Astrocyte of the hippocampus (primary cell): ENCODE measurements at regions not wholly inside any gene's neighbourhood (a gene's known extent, or its start where the extent isn't known, plus 50 kb on each side); places are given as distances from the start of the nearest gene placed in this dataset.
"Not testable (repeated sequence)": the region's sequence is repeated elsewhere in the genome, so short reads cannot be mapped to it uniquely, and the experiment has no call there.

Experiments
- DNase-seq: peaks from one replicate; pipeline ENCODE4 v3.0.0; 2011; ENCODE audit warnings: low read depth, low spot score

DNA sequence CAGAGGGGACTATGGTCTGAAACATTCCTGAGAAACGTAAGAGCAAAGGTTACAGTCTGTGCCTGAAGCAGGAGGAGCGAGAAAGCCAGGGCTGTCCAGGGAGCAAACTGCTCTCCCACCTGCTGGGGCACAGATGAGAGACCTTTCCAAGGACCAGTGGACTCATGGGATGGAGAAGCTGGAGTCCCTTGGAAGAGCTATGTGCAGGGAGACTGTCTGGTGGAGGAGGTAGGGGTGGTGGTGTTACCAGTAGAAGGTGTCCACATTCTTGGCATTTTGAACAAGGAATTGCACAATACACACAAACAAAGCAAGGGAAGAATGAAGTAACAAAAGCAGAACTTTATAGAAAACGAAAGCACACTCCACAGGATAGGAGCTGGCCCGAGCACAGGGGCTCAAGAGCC lies 97.9 kb upstream of the CYRIA start:
- peak; percentile 8 for DNase-seq

DNA sequence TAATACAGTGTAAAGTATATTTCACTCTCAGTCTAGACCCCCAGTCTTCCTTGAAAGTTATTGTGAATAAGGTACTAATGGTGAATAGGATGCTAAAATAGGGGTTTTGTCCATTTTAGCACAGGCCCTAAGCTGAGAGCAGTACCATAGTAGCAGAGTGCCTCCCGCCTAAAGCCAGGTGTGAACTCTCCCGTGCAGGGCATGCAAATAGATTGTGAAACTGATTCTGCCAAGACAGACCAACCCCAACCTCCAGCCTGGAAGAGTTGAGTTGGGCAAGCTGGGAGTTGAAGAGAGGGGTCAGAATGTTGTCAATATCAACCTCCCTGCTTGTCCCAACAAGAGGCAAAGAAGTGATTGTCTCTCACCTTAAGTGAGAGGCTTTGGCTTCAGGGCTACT lies 97.4 kb upstream of the CYRIA start:
- DNase-seq, result no peak

DNA sequence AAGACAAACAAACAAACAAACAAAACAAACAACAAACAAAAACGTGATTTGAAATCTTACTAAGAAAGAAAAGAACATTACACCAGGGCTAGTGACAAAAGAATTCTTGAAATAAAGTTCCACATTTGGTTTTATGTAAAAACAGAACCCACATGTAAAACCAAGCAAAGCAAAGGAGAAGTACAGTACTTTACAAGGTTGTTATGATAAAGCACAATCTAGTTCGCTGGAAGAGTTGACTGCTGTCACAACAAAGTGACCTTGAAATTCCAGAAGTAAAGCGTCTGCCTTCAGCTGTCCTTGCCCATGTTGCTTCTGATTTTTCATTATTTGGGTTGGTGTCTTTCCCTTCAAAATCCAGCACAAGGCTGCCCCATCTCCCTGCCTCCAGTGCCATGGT lies 94.8 kb upstream of the CYRIA start:
- no peak for DNase-seq

DNA sequence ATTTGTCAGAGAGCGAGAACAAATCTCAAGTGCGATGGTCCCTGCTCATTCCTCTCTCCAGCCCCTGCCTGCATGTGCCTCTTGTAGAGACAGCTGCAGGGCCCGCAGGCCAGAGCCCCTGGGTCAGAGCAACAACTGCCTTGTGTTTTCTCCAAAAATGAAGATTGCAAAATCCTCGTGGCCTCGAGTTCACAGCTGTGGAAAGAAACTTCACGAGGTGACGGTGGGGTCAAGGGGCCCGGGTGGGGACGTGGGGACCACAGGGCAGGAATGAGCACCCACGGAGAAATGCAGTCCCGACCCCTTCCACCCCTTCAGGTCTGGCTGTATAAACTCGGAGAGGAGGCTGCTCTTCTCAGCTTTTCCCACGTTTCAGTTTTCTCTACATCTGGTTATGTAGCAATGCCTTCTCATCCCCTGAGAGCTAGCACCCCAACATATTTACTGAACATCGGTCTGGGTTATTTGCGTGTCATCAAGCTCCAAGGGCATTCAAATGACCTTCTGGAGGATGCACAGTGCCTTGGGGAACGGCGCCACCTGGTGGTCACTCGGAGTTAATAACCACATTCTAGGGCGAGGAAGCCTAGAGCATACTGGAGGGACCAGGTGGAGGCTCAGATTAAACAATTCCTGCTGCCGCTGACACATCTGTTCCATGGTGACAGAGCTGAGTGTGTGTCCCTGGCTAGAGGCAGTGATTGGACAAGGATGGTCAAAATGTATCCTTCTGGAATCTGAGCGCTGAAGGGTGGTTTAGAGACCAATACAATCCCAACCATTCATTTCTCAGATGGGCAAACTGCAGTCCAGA lies 91.4 kb upstream of the CYRIA start:
- peak; percentile 82 for DNase-seq

DNA sequence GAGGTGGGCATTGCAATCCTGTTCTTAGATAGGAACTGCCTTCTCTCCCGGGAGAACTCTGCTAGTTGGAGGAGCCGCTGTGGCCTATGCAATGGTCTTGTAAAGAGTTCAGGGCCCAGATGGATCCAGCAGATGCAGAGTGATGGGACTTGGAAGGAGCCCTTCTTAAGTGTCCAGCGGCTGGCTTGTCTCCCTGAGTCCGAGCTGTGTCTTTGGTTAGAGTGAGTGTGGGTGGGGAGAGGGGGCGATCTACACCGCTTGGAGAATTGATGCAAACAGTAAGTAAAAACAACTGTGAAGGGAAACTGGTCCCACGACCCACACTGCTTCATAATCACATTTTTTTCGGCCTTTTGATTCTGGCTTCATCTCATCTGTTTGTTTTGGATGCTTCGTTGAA lies 89.8 kb upstream of the CYRIA start:
- DNase-seq, result no peak

DNA sequence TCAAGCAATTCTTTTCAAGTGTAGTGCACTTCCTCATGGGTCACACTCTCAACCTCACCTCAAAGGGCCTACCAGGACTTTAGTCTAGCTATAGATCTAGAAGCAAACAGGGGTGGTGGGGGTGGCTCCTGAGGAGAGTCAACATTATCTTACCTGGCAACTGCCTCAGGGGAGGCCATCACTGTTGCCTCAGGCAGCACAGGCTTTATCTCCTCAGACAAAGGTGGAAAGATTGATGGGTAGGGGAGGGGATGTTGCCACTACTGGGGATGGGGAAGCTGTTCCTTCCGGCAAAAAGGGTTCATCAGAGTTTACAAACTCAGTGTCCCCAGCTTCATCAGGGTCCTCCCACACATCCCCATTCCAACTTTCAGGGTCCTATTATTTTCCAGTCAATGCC lies 87.4 kb upstream of the CYRIA start:
- DNase-seq, result not testable (repeated sequence)

DNA sequence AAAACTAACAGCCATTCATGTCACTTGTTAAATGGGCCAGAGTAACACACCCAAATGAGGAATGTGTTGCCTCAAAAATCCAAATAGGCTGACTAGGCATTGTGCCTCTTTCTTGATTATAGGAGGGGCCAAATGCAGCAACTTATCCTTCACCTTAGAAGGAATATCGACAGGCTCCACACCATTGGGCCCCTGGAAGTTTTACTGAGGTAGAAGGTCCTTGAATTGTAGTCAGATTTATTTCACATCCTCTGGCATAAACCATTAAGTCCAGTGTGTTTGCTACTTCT lies 85.2 kb upstream of the CYRIA start:
- DNase-seq, result not testable (repeated sequence)

DNA sequence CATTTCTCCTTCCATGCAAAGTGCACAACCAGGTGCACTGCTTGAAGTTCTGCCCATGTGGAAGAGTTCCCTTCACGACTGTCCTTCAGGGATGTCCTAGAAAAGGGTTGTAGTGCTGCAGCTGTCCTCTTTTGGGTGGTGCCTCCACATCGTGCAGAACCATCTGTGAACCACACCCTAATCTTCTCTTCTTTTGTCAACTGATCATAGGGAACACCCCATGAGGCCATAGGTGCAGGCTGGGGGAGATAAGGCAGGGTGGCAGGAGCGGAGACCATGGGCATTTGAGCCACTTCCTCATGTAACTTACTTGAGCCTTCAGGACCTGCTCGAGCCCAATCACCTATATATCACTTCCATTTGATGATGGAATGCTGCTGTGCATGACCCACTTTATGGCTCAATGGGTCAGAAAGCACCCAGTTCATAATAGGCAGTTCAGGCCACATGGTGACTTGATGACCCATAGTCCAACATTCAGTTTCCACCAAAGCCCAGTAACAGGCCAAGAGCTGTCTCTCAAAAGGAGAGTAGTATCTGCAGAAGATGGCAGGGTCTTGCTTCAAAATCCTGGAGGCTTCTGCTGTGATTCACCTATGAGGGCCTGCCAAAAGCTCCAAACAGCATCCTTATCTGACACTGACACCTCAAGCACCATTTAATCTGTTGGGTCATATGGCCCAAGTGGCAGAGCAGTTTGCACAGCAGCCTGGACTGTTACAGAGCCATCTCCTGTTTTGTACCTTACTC lies 84.7 kb upstream of the CYRIA start:
- DNase-seq, result no peak

DNA sequence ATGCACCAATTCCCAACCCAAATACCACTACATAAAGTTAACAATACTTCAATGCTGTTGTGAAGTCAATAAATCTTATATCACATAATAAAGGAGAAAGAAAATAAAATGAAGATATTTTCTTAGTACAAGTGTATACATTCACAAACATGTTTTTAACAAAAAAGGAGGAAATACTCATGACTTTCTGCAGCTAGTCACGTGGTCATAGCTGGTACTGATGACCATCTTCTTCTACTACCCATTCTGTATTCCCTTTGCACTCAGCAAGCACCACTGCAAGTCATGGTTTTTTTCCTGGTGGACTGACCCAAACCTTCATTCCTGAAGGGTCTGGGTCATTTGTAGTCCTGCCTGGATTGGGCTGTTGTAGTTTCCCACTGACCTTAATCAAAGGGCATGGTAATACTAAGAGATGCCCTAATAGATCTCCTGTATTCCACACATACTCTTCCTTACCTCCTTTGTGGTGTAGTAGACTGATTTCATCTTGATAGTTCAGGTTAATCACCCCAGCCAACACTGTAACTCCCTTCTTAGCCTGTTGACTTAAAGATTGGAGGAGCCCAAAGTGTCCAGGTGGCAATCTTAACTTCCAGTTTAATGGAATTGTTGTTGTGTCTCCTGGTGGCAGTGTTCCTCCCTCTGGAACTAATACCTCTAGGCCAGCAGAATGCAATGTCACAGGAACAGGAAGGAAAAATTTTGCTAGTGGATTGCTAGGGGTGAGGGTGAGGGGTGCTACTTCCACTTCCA lies 83.1 kb upstream of the CYRIA start:
- DNase-seq, result not testable (repeated sequence)

DNA sequence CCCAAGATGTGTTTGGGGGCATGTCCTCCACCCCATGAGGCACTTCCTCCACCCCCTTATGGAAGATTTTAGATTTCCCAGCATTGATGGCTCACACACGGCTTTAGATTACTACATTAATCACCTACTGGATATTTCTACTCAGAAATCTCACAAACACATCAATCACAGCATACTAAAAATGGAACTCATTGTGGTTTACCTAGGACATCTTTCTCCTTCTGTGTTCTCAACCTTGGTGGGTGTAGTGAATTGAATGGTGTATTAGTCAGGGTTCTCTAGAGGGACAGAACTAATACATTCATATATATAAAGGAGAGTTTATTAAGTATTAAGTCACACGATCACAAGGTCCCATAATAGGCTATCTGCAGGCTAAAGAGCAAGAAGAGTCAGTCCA lies 82.1 kb upstream of the CYRIA start:
- no peak for DNase-seq

DNA sequence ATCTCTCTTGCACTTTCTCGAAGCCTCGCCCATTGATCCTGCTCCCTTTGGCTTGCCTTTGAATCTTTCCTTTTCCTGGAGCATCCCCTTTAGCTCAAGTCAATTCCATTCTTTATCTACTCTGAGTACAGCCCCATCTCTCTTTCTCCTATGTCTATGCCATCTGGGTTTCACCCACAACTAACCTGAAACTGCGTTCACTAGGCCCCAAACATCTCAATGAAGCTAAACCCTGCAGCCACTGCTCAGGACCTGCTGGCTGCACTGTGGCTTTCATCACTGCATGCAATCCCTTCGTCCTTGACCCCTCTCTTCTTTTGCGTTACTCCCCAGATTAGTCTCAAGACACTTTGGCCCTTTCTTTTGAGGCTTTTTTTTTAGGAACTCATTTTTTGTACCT lies 81.6 kb upstream of the CYRIA start:
- DNase-seq, result no peak

DNA sequence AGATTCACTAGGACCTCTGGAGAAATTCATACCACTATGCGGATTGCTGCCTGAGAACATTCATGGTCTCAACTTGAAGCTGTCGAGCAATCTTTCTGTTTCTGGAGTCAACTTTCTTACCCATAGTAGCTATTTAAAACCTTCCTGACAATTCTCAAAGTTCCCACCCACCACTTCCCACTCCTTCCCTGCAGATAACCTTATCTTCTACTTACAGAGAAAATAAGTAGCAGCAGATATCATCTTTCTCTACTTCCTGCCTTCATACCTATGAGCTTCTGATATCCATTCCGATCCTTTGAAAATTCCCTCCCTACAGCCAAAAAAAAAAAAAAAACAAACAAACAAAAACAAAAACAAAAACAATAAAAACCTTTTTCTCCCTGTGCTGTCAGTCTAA lies 81.2 kb upstream of the CYRIA start:
- no peak for DNase-seq

DNA sequence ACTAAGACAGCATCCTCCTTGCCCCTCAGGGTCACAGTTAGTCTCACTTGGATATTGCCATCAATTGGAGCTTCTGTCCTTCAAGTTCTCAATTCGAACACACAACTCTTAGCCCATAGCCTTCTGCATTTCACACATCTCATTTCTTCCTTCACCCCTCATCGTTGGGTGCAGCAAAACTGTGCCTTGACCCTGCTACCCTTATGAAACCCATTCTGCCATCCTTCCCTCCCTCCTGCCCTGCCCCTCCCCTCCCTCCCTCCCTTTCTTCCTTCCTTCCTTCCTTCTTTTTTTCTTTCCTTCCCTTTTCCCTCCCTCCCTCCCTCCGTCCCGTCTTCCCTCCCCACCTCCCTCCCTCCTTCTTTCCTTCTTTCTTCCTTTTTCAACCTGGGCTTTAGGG lies 80.7 kb upstream of the CYRIA start:
- DNase-seq, result no peak

DNA sequence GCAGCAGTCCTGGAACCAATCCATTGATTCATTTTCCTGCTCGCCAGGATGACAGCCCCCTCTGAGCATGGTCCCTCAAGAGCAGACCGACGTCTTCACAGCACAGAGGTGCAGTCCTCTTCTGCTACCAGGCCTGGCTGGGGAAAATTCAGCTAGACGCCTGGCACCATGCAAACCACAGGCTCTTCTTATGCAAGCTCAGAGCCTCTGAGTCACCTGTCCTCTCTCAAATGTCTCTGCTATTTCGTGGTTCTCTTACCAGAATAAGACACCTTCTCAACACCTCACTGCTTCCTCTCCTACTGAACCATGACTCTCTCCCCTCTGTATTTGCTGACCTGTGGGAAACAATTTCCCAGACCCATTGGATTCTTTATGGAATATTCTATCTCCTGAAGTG lies 79.8 kb upstream of the CYRIA start:
- no peak for DNase-seq

DNA sequence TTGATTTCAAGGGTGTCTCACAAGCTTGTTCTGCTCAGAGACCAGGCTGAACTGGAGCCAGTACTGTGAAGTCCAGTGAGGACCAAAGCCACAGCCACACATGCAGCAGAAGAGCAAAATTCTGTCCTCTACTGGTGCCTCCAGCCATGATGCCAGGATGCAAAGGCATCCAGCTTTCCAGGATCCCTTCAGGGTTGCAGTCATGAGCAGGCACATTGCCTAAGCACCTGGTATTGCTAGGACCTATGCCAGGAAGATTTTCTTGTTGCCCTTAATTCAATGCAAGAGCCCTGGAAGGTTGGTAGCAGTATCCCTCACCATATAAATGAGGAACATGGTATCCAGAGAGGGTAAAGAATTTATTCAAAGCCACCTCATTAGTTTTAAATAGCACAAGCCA lies 78.9 kb upstream of the CYRIA start:
- DNase-seq, result no peak

DNA sequence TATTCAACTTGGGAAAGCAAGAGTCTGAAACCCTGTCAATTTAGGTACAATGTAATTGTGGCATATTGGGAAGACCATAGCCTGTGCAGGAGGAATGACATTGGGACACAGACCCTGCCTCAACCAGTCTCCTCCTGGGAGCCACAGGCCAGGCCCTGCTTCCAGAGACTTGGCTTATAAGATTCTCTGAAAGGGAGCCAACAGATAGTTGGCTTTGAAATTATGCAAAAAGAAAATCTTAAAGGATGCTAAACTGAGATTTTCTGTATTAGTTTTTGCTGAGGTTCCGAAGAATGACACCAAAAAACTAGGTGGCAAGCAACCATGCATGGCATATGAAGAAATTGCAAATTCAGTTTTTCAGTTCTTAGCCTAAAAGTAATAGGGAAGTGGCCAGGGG lies 76.4 kb upstream of the CYRIA start:
- no peak for DNase-seq

DNA sequence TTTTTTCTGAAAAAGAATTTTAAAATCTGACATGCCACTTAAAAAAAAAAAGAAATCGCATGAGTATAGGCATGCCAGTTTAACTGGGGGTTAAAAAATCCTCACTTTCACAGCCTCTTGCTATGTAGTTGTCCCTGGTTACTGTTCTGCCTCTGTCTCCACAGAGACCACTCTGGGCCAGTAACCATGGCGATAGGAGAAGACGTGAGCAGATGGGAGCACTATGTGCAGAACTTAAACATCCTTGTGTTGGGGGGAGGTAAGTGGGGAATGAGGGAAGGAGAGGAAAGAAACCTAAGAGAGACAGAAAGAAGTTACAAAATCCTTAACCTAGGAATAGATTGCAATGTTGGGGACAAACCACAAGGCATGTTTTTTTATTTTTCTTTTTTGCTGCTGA lies 75.9 kb upstream of the CYRIA start:
- no peak for DNase-seq

DNA sequence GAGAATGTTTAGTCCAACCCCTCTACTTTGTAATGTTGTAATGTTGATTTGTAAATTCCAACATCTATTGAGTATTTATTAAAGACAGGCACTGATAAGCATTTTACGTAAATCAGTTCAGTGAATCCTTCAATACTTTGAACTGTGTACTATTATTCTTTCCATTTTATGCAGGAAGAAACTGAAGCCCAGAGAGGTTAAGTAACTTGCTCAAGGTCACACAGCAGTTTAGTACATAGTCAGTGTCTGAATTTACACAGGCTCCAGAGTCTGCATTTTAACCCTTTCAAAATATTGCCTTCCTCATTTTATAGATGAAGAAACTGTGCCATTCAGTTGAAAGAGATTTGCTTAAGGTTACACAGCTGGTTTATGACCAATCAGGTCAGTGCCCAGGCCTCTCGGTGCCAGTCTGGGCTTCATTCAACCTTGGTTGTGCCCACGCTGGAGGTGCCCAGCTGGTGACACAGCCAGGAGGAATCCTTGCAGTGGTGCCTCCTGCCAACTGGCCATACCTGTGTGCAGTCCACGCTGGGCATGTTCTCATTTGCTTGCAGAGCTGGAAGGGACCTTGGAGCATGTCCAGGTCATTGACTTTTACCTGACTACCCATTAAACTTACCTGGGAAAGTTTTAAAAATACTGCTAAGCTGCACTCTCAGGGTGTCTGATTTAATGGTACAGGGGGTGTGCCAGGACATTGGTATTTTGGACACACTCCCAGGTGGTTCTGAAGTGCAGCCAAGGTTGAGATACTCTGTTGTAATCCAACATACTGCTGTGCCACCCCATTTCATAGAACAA lies 74.3 kb upstream of the CYRIA start:
- no peak for DNase-seq

DNA sequence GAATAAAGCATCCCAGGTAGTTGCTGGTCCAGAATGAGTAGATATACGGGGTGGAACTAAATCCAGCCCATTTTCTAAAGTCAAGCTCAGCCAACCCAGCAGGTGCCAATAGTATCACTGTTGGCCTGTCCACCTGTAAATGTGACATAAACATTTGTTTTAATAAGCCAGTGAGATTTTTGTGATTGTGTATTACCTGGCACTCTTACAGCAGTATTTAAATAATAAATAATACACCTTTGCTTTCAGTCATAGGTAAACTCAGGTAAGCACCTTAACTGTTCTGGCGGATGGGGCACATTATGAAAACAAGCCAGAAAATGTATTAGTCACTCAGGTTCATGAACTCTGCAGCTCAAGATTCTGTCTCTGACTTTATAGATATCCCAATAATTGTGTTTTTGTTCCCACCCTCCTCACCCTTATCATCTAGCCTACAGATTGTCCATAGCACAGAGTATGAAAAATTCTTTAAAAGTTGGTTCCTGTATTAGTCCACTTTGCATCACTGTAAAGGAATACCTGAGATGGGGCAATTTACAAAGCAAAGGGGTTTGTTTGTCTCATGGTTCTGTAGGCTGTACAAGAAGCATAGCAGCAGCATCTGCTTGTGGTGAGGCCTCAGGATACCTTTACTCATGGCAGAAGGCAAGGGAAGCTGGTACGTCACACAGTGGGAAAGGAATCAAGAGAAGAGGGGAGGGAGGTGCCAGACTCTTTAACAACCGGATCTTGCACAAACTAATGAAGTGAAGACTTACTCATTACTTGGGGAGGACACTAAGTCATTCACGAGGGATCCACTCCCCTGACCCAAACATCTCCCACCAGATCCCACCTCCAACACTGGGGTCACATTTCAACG lies 73.0 kb upstream of the CYRIA start:
- no peak for DNase-seq

DNA sequence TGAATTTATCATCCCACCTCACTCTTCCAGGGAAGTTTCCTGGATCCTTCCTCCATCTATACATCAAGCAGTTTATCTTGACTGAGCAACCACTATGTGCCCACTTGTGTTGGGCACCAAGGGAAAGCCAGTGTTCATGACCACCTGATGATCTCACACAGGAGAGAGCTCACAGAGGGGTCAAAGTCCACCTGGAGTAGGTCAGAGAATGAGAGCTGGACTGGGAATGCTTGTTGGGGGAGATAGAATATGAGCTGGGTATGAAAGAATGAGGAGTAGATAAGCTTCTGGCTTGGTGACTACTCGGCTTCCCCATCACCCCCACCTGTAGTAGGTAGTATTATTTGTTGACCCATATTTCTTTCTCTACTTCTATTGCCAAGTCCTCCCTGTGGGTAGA lies 72.2 kb upstream of the CYRIA start:
- no peak for DNase-seq

DNA sequence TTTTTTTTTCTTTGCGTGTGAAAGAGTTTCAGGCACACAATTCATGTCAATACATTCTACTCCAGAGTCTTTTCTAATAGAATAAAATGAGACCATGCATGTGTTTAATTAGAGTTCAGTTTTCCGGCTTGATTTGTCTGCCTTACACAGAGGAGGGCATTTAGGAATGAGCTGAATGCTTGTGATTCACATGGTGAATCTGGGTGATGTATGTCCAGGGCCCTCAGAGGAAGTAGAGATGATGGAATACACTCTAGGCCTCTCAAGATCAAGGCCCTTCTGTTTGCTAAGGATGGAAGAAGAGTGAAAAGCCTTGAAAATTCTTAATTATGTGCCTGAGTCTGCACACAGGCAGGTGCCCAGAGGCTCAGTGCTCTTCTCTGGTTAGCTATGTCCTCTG lies 71.0 kb upstream of the CYRIA start:
- DNase-seq, result no peak
